Colonic mucosa (tissue), 4 donors: ENCODE measurements at regions not wholly inside any gene's neighbourhood (a gene's known extent, or its start where the extent isn't known, plus 50 kb on each side); places are given as distances from the start of the nearest gene placed in this dataset.

Experiments used
- DNase-seq: peaks from one replicate; pipeline ENCODE4 v3.0.0-alpha.2; 2020
- H3K27ac ChIP-seq: fragments of 200-600 bp; one replicate; pipeline ENCODE4 v1.8.0; 2021
- H3K27me3 ChIP-seq: fragments of 200-600 bp; one replicate; pipeline ENCODE4 v1.8.0; 2021
- H3K36me3 ChIP-seq: fragments of 200-600 bp; one replicate; pipeline ENCODE4 v1.8.0; 2021
- H3K4me1 ChIP-seq: fragments of 200-600 bp; one replicate; pipeline ENCODE4 v1.8.0; 2021; ENCODE audit warnings: mild to moderate bottlenecking
- H3K4me3 ChIP-seq: fragments of 200-600 bp; one replicate; pipeline ENCODE4 v1.8.0; 2021
- H3K9ac ChIP-seq, 2 donors: one replicate each; pipeline ENCODE4 v1.7.0; 2013; ENCODE audit warnings: control low read depth in 2 of 2, low read depth in 2 of 2, low read length in 2 of 2
- H3K9me3 ChIP-seq: fragments of 200-600 bp; one replicate; pipeline ENCODE4 v1.8.0; 2021
- intact Hi-C: fragments of 100-400 bp; cut with DNase I; formaldehyde crosslinking; loops from one replicate; pipeline ENCODE4 v1.14.1; 2022
- TF ChIP-seq, protein P1 (sequence below): fragments of 200-600 bp; IDR thresholded peaks from one replicate; pipeline ENCODE4 v1.8.0; 2022; ENCODE audit warnings: antibody characterized with exemption, mild to moderate bottlenecking
- donor health status: healthy.
- donor health status: DM: no; HTN: no; CAD: no.
- donor health status: DM: no; HTN: no; CAD: no.

DNA sequence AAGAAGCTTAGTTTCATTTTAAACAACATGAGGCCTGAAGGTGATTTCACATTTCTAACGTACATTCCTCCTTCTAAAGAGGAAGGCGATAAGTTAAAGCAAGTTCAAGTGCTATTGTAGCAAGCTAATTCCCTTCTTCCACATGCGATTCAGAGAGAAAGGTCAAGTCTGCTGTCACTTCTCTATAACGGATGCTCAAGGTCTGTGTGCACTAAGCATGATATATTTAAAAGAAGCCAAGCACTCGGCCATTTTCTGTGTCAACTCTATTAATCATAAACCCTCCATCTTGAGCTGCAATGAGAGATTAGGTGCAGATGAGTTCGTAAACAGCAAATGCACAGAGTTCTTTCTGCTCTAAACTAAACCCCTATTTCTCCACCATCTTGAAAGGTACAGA lies 568.8 kb upstream of the ZFHX3 start:
- no peak for DNase-seq

DNA sequence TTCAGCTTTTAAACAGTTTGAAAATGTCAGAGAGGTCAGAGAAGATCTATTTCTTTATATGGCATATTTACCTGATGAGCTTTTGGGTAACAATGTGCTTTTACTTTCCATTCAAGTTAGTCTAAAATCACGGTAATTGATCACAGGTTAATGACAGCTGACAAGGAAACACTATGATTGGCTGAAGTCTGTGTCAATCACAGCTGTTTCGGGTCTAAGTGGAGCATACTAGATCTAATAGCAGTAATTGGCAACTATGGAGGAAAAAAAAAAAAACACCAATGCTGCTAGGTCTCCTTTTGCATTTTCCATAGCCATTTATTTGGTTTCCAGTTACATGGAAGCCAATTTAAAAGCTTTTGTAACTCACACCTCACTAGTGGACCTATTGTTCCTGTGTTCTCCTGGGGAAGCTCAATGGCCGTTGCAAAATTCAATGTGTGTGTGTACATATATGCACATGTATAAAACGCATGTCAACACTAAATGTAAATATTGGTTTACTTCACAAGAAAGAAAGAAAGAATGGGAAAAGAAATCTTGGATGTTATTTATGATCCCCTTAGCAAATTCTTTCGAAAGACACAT lies 568.3 kb upstream of the ZFHX3 start:
- H3K36me3 ChIP-seq = no peaks in the 10 kb centered on the region
- H3K9me3 ChIP-seq = no peaks in the 10 kb centered on the region
- H3K4me1 ChIP-seq = no peaks in the 10 kb centered on the region
- H3K9ac ChIP-seq = no peak overlapping the region
- no peak overlapping the region for H3K4me3 ChIP-seq
- no peak overlapping the region for H3K27ac ChIP-seq
- intact Hi-C loops = no loop called here
- no peaks in the 10 kb centered on the region for H3K27me3 ChIP-seq
- TF ChIP-seq, protein P1, sequence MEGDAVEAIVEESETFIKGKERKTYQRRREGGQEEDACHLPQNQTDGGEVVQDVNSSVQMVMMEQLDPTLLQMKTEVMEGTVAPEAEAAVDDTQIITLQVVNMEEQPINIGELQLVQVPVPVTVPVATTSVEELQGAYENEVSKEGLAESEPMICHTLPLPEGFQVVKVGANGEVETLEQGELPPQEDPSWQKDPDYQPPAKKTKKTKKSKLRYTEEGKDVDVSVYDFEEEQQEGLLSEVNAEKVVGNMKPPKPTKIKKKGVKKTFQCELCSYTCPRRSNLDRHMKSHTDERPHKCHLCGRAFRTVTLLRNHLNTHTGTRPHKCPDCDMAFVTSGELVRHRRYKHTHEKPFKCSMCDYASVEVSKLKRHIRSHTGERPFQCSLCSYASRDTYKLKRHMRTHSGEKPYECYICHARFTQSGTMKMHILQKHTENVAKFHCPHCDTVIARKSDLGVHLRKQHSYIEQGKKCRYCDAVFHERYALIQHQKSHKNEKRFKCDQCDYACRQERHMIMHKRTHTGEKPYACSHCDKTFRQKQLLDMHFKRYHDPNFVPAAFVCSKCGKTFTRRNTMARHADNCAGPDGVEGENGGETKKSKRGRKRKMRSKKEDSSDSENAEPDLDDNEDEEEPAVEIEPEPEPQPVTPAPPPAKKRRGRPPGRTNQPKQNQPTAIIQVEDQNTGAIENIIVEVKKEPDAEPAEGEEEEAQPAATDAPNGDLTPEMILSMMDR = no peak
- no peak for DNase-seq

More for the DNA sequence above, 568.8 kb upstream of the ZFHX3 start:
- no peak overlapping the region for H3K9ac ChIP-seq
- no peaks in the 10 kb centered on the region for H3K27me3 ChIP-seq
- H3K36me3 ChIP-seq = no peaks in the 10 kb centered on the region
- H3K27ac ChIP-seq = no peak overlapping the region
- intact Hi-C loops = no loop called here
- TF ChIP-seq, protein P1 = no peak
- no peak overlapping the region for H3K4me3 ChIP-seq
- no peaks in the 10 kb centered on the region for H3K4me1 ChIP-seq
- no peaks in the 10 kb centered on the region for H3K9me3 ChIP-seq

DNA sequence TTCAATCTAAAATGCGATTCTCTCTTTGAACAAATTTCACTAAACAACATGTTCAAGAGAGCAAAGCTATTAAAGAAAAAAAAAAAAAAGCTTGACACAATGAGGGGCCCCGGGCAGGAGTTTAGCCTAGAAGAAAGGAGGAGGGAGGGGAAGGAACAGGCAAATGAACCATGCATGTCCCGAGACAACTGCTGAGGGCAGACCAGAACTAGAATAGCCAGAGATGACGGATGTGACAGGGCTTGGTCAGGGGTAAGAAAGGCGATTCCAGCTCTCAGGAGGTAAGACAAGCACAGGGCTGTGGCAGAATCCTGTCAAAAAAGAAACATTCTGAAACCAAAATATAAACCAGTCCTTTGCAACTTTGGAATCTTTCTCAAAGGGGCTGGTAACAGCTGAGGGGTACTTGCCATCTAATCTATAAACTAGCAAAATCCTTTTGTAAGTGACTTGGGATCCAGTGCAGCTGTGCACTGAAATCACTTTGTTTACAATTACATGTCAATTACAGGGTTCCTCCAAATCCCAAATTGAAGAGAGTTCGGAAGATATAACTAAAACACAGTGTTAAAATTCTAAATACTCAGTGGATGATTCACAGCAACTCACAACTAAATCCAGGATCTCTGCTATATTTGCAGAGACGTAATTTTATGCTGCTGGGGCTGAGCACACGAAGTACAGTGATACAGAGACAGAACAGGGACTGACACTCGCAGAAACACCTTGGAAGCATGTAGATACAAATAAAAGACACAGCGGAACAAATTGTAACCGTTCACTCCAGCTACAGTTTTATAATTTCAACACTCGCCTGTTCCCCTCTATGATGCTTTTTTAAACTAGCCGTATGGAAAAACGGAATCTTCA lies 567.4 kb upstream of the ZFHX3 start:
- Histone ChIP-seq H3K27me3 (no peaks in the 10 kb centered on the region), H3K4me3 (no peak overlapping the region), H3K9ac (no peak overlapping the region), H3K4me1 (no peaks in the 10 kb centered on the region), H3K36me3 (no peaks in the 10 kb centered on the region), H3K9me3 (no peaks in the 10 kb centered on the region), H3K27ac (no peak overlapping the region)
- TF ChIP-seq, protein P1 = no peak
- no peak for DNase-seq
- intact Hi-C loops = no loop called here

DNA sequence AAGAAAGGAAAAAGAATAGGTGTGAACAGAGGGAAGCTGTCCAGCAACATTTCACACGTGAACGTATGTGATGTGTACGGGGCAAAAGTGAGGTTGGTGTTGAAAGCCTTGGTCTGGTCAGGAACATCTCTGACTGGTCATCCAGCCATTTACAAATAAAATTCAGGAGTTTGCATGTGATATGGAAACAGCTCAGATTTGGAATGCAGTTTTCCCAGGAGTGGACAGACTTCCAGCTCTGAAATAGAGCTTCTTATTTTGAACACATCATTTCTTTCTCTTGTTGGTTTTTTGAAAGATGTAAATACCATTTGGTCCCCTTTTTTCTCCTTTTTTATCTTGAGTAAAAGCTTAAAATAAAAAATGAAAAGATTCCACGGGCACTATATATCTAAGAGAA lies 566.2 kb upstream of the ZFHX3 start:
- Histone ChIP-seq H3K36me3 (no peaks in the 10 kb centered on the region), H3K9me3 (no peaks in the 10 kb centered on the region)

DNA sequence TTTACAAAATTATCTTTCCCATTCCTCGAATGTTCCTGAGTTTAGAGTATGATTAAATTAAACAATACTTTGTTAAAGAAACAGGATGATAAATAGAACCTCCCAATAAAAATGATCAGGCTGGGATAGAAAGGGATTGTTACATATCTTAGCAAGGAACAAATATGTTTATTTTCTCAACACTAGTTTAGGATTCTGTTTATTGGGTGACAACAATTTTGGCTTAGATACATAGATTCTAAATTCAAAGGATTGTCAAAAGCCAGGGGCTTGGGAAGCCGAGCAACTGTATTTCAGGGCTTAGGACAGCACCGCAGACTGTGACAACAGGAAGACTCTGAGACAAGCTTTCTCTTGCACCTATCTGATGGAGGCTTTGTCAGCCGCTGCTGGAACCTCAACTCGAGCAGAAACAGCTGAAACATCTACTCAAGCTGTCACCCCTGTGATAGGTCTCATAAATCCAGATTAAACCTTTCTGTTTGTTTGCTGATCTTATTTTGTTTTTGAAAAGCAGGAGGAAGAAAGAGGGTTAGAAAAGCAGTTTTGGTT lies 562.8 kb upstream of the ZFHX3 start:
- no peak overlapping the region for H3K4me3 ChIP-seq
- H3K9me3 ChIP-seq = no peaks in the 10 kb centered on the region
- TF ChIP-seq, protein P1 = no peak
- H3K36me3 ChIP-seq = no peaks in the 10 kb centered on the region
- intact Hi-C loops = no loop called here
- H3K27me3 ChIP-seq = no peaks in the 10 kb centered on the region
- DNase-seq = no peak
- no peak overlapping the region for H3K9ac ChIP-seq
- no peak overlapping the region for H3K27ac ChIP-seq
- H3K4me1 ChIP-seq = no peaks in the 10 kb centered on the region

More for the DNA sequence above, 566.2 kb upstream of the ZFHX3 start:
- no peak overlapping the region for H3K9ac ChIP-seq
- no peak for DNase-seq
- no peak overlapping the region for H3K4me3 ChIP-seq
- H3K27ac ChIP-seq = no peak overlapping the region
- TF ChIP-seq, protein P1 = no peak
- intact Hi-C loops = no loop called here
- H3K27me3 ChIP-seq = no peaks in the 10 kb centered on the region
- no peaks in the 10 kb centered on the region for H3K4me1 ChIP-seq
